NCI-H1092 treated with DMSO at 0.1 percent for 48 hours (cell line): ENCODE measurements at regions not wholly inside any gene's neighbourhood (a gene's known extent, or its start where the extent isn't known, plus 50 kb on each side); places are given as distances from the start of the nearest gene placed in this dataset.
A peak's percentile ranks its signal among the peaks of the same experiment; 100 is the strongest.
"Not testable (repeated sequence)": the region's sequence is repeated elsewhere in the genome, so short reads cannot be mapped to it uniquely, and the experiment has no call there.

ENCODE experiments used
- DNase-seq: peaks from one replicate; lab custom pipeline; 2025; lab: John Stamatoyannopoulos, UW

GRCh38 chr14:76264384-76264783 is 111.6 kb upstream of the ESRRB start:
- no peak for DNase-seq

DNA sequence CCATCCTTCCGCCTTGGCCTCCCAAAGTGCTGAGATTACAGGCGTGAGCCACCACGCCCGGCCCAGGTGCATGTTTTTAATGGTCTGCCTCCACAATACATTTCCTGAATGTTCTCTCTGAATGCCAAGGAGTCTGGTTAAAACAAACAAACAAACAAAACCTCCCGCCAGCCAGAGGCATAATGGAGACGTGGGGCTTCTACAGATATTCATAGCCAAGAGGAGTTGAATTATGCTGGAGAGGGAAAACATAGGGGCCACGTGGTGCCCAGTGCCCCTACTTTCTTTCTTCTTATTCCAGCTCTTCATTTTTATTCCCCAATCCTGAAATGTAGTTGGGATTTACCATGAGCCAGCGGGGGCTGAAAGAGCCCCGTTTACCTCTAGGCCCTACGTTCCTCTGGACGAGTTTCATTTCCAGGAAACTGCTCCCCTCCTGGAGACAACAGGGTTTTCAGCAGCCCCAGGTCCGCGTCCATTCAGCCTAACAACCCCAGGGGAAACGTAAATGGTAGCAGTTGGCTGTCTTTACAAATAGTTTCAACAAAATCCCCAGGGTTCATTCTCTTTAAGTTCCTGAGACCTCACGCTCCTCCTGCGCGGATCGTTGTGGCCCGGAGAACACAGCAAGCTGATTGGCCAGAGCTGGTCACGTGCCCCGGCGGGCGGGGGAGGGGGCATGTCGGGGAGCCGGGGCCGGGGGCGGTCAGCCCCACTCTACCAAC is 108.5 kb upstream of the ESRRB start:
- peak; percentile 65 for DNase-seq

DNA sequence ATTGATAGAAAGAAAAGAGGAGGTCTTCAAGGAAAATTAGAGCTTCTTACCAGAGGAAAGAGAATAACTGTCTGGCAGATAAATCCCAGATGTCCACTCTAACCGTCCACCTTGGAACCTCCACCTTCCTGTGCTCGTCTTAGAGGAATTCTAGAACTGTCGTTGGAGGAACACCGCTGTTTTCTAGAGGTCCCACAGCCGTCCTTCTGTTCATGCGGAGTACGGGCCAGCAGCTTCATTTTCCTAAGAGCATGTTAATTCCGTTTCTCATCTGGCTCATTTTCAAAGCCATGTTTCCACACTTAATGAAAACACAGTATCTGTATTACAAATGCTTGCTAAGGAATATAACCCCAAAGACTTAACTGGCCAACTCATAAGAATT is 107.9 kb upstream of the ESRRB start:
- no peak for DNase-seq

GRCh38 chr14:76268700-76269099 is 107.2 kb upstream of the ESRRB start:
- DNase-seq = no peak

DNA sequence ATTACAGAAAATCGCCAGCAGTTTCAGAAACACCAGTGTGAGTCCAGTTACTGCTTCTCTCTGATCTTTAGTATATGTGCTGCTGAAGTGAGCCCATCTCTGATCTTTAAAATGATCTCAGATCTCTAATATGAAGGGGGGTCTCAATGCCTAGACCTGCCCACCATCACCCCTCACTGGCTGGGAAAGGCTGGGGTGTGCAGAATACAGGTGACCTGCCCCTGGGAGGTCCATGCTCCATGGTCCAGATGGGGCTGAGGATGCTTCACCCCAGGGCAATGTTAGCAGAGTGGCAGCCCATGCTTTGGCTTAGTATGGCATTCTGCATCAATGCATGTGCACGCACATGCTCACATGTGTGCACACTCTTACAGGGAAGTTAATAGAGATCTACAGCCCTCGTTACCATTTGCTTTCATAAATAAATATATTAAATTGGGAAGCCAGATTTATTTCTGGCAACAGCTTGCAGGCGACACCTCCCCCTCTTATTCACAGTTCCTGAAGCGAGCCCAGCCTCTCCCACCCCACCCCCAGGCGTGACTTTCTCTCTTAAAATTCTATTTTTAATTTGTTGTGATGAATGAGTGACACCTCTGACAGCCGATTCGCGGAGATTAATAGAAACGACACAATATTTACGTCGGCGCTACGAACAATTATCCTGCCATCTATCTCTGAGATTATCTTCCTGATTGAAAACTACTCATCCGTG is 104.7 kb upstream of the ESRRB start:
- DNase-seq = no peak

GRCh38 chr14:76272349-76272748 is 103.6 kb upstream of the ESRRB start:
- no peak for DNase-seq

- no peak for DNase-seq
Observed at GRCh38 chr14:76272774-76273173, 103.2 kb upstream of the ESRRB start.

GRCh38 chr14:76273346-76273745 is 102.6 kb upstream of the ESRRB start:
- DNase-seq = no peak

- no peak for DNase-seq
Observed at GRCh38 chr14:76274324-76274723, 101.6 kb upstream of the ESRRB start.

DNA sequence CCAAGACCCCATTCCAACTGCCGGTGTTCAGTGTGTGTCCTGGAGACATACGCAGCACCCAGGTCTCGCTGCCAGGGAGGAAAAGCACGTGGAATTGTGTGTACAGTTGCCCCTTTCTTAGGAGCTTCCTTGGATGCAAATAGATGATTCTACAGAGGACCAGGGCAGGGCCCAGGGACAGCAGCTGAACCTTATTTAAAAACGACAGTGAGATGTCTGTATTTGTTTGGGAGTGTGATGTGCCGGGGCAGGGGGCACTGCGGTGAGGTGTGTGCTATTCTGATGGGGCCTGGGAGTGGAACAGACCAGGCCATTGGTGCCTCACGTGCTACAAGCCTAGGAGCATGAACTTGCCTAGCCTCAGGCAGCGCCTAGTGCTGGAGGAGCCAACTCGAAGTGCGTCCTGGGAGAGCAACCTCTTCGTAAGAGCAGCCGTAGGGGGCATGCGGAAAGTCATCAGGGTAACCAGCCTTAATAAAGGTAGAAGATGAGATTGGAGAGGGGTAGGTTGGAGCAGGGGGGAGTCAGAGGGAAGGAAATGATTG is 98.3 kb upstream of the ESRRB start:
- DNase-seq = no peak

DNA sequence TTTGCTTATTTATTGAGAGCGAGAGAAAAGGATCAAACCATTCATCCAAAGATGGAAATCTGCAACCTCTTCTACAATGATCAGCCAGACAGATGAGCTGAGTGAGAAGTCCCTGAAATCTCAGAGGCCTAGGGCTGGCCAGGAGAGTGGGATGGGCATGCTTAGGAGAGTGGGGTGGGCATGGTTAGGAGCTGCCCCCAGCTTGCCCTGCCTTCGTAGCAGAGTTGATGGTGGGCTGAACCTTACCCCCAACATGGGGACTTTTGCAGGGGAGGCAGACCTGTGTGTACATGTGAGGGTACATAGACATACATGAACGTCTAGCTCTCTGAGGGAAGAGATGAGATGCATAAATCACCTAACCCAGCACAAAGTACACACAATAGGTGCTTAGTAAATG is 95.7 kb upstream of the ESRRB start:
- no peak for DNase-seq

- DNase-seq = no peak
Observed at GRCh38 chr14:76282581-76282980, 93.4 kb upstream of the ESRRB start.

DNA sequence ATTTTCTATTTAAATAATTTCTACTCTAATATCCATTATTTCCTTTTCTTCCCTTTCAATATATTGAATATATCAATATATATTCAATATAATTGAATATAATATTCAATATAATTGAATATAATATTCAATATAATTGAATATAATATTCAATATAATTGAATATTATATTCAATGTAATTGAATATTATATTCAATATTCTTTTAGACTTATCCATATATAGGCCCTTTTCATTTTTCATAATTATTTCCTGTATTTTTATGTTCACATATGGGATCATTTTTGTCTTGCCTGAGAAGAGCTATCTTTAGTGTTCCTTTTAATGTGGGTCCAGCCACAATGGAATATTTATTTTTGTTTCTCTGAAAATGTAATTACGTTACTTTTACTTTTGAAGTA is 88.9 kb upstream of the ESRRB start:
- no peak for DNase-seq

GRCh38 chr14:76289276-76289675 is 86.7 kb upstream of the ESRRB start:
- no peak for DNase-seq

GRCh38 chr14:76292561-76292960 is 83.4 kb upstream of the ESRRB start:
- no peak for DNase-seq

- DNase-seq = no peak
Observed at GRCh38 chr14:76293221-76293620, 82.7 kb upstream of the ESRRB start.

DNA sequence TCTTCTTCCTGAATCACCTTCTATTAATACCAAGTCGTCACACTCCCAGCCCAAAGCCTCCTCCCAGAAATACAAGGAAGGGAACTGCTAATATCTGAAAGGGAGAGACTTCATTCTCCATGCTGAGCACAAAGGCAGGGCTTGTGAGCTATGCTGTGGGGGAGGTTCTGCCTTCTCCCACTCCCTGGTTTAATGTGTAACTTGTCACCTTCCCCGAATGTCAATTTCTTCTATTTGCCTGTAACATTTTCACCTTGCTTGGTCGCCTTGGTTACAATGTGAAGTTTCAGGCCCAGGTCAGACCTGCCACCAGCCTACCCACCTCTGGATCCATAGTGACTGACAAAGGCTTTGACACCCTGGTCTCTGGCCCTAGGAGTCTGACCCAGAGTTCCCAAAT is 82.0 kb upstream of the ESRRB start:
- DNase-seq = no peak

DNA sequence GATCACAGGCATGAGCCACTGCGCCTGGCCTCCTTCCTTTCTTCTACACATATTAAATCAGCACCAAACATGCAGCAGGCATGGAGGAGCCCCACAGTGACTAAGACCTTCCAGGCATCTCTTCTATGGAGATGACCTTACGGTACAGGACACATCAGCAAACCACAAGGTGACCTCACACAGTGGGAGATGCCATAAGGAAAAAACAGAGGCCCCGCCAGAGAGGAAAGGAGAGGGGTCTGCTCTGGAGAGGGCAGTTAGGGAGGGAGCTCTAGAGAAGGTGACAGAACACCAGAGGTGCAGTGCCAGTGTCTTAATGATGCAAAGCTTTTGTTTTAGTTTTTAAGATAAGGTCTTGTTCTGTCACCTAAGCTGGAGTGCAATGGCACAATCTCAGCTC is 81.1 kb upstream of the ESRRB start:
- DNase-seq = no peak

- DNase-seq = no peak
Observed at GRCh38 chr14:76298896-76299295, 77.0 kb upstream of the ESRRB start.

DNA sequence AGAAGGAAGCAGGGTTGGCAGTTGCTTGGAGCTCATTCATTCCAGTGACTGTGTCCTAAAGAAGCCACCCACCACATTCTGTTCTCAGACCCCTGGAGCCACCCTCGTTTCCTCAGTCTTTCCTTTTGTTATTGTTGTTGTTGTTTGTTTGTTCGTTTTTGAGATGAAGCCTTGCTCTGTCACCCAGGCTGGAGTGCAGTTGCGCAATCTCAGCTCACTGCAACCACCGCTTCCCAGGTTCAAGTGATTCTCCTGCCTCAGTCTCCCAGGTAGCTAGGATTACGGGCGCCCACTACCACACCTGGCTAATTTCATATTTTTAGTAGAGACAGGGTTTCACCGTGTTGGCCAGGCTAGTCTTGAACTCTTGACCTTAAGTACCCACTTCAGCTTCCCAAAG is 72.7 kb upstream of the ESRRB start:
- DNase-seq = not testable (repeated sequence)

GRCh38 chr14:76304536-76305267 is 71.2 kb upstream of the ESRRB start:
- no peak for DNase-seq

- no peak for DNase-seq
Observed at GRCh38 chr14:76305268-76305826, 70.6 kb upstream of the ESRRB start.

DNA sequence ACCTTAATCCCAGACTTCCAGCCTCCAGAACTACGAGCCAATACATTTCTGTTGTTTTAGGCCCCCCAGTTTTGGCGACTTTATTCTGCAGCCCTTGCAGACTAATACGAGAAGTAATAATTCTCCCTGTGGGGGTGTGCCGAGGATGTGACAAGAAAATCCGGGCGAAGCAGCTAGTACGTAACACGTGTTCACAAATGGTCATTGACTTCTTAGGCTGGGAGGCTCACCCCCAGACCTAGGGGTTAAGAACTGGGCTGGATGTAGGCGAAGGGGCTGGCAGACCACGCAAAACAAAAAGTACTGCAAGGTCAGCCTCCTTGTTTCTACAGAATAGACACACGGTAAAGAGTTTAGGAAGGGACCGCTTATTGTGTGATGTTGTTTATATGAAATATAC is 69.8 kb upstream of the ESRRB start:
- no peak for DNase-seq
